OCI-LY1 (cell line): ENCODE measurements at regions not wholly inside any gene's neighbourhood (a gene's known extent, or its start where the extent isn't known, plus 50 kb on each side); places are given as distances from the start of the nearest gene placed in this dataset.

ENCODE experiments used
- EZH2 ChIP-seq: fragments of 200-600 bp; sonication (generic), shearing (Covaris generic); IDR thresholded peaks from 2 replicates; pipeline ENCODE4 v1.8.0; 2017; ENCODE audit warnings: borderline replicate concordance, mixed run types, mild to moderate bottlenecking, antibody characterized with exemption, low read length, moderate library complexity, mixed read lengths
- TF ChIP-seq, protein P1 (sequence below): fragments of 200-600 bp; sonication (generic), shearing (Covaris generic); IDR thresholded peaks from 2 replicates; pipeline ENCODE4 v1.5.1; 2017; ENCODE audit warnings: mild to moderate bottlenecking, antibody characterized with exemption, low read length, moderate library complexity, mixed read lengths

DNA sequence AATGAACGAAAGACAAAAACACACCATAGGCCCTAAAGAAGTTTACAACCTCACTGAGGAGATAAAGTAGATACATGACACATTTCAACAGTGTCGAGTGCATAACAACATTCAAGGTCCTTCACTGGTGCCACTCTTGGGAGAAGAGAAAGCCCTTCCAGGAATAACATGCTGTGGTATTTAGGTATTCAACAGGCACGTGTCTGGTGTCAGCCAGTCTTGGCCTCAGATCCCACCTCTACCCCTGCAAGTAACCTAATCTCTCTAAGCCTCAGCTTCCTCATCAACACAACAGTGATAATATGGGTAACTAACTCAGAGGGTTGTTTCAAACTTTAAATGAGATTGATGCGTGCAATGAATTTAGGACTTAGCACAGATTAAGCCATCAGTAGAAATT, 235.0 kb upstream of the ZC3H12C start:
- TF ChIP-seq EZH2, result no peak
- TF ChIP-seq, protein P1, sequence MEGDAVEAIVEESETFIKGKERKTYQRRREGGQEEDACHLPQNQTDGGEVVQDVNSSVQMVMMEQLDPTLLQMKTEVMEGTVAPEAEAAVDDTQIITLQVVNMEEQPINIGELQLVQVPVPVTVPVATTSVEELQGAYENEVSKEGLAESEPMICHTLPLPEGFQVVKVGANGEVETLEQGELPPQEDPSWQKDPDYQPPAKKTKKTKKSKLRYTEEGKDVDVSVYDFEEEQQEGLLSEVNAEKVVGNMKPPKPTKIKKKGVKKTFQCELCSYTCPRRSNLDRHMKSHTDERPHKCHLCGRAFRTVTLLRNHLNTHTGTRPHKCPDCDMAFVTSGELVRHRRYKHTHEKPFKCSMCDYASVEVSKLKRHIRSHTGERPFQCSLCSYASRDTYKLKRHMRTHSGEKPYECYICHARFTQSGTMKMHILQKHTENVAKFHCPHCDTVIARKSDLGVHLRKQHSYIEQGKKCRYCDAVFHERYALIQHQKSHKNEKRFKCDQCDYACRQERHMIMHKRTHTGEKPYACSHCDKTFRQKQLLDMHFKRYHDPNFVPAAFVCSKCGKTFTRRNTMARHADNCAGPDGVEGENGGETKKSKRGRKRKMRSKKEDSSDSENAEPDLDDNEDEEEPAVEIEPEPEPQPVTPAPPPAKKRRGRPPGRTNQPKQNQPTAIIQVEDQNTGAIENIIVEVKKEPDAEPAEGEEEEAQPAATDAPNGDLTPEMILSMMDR, result no peak
